Activated naive CD8-positive, alpha-beta T cell treated with anti-CD3 and anti-CD28 coated beads for 36 hours (primary cell): ENCODE measurements at regions not wholly inside any gene's neighbourhood (a gene's known extent, or its start where the extent isn't known, plus 50 kb on each side); places are given as distances from the start of the nearest gene placed in this dataset.

Source experiments
- DNase-seq: peaks from one replicate; pipeline ENCODE4 v3.0.0; 2021
- H3K27ac Mint-ChIP-seq: one replicate; pipeline ENCODE4 v1.8.0; 2022; ENCODE audit warnings: mild to moderate bottlenecking, moderate library complexity, mixed read lengths
- H3K27me3 Mint-ChIP-seq: one replicate; pipeline ENCODE4 v1.8.0; 2022; ENCODE audit warnings: mild to moderate bottlenecking, mixed read lengths
- H3K36me3 Mint-ChIP-seq: one replicate; pipeline ENCODE4 v1.8.0; 2021; ENCODE audit warnings: mild to moderate bottlenecking, mixed read lengths
- H3K4me1 Mint-ChIP-seq: one replicate; pipeline ENCODE4 v1.8.0; 2021; ENCODE audit warnings: mixed read lengths
- H3K4me3 Mint-ChIP-seq: one replicate; pipeline ENCODE4 v1.8.0; 2022; ENCODE audit warnings: mild to moderate bottlenecking, moderate library complexity, mixed read lengths
- H3K9me3 Mint-ChIP-seq: one replicate; pipeline ENCODE4 v1.8.0; 2022; ENCODE audit warnings: mixed read lengths

DNA sequence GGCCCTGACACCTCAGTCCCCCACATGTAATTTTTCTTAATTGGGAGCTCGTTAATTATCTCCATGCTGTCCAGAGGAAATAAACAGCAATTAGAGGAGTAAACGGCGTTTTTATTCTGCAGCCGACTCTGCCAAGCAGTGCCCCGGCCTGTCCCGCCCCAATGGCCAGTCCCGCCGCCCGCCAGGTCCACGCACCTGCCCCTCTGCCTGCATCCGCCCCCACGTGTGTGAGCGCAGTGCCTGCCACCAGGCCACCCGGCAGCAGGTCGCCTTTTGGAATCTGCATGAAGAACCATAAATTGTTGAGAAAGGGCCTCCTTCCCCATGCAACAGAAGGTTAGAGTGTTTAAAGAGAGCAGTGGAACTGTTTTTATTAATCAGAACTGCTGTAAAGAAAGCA lies 87.5 kb upstream of the LINGO1 start:
- Mint-ChIP-seq H3K27me3 (peaks cover 6% of the 10 kb centered on the region), H3K27ac (no peak overlapping the region), H3K4me3 (no peak overlapping the region), H3K9me3 (no peaks in the 10 kb centered on the region), H3K36me3 (no peaks in the 10 kb centered on the region), H3K4me1 (no peaks in the 10 kb centered on the region)
- no peak for DNase-seq

GRCh38 chr15:77719450-77719849 lies 86.7 kb upstream of the LINGO1 start:
- Mint-ChIP-seq H3K27me3 (peaks cover 8% of the 10 kb centered on the region), H3K4me3 (no peak overlapping the region), H3K4me1 (no peaks in the 10 kb centered on the region), H3K27ac (no peak overlapping the region), H3K36me3 (no peaks in the 10 kb centered on the region), H3K9me3 (no peaks in the 10 kb centered on the region)
- no peak for DNase-seq

- Mint-ChIP-seq H3K4me1 (no peaks in the 10 kb centered on the region), H3K36me3 (no peaks in the 10 kb centered on the region), H3K4me3 (no peak overlapping the region), H3K9me3 (no peaks in the 10 kb centered on the region), H3K27ac (no peak overlapping the region), H3K27me3 (peaks cover 14% of the 10 kb centered on the region)
- no peak for DNase-seq
These were observed 84.8 kb upstream of the LINGO1 start for GRCh38 chr15:77717333-77717990.

- H3K4me3 Mint-ChIP-seq, result no peak overlapping the region
- no peaks in the 10 kb centered on the region for H3K36me3 Mint-ChIP-seq
- no peaks in the 10 kb centered on the region for H3K9me3 Mint-ChIP-seq
- no peaks in the 10 kb centered on the region for H3K4me1 Mint-ChIP-seq
- no peak overlapping the region for H3K27ac Mint-ChIP-seq
- DNase-seq, result no peak
- peaks cover 14% of the 10 kb centered on the region for H3K27me3 Mint-ChIP-seq
These were observed 84.1 kb upstream of the LINGO1 start for GRCh38 chr15:77716632-77717332.

GRCh38 chr15:77715860-77716259 lies 83.1 kb upstream of the LINGO1 start:
- Mint-ChIP-seq H3K27me3 (peaks cover 14% of the 10 kb centered on the region), H3K4me3 (no peak overlapping the region), H3K27ac (no peak overlapping the region), H3K36me3 (no peaks in the 10 kb centered on the region), H3K9me3 (no peaks in the 10 kb centered on the region), H3K4me1 (no peaks in the 10 kb centered on the region)
- no peak for DNase-seq

- Mint-ChIP-seq H3K9me3 (no peaks in the 10 kb centered on the region), H3K27ac (no peak overlapping the region), H3K4me3 (no peak overlapping the region), H3K36me3 (no peaks in the 10 kb centered on the region), H3K27me3 (peaks cover 14% of the 10 kb centered on the region), H3K4me1 (no peaks in the 10 kb centered on the region)
- DNase-seq, result no peak
These were observed 82.3 kb upstream of the LINGO1 start for GRCh38 chr15:77715051-77715450.

- Mint-ChIP-seq H3K27me3 (peaks cover 14% of the 10 kb centered on the region), H3K27ac (no peak overlapping the region), H3K4me1 (no peaks in the 10 kb centered on the region), H3K4me3 (no peak overlapping the region), H3K36me3 (no peaks in the 10 kb centered on the region), H3K9me3 (no peaks in the 10 kb centered on the region)
- DNase-seq, result no peak
These were observed 81.8 kb upstream of the LINGO1 start for GRCh38 chr15:77714555-77714954.

DNA sequence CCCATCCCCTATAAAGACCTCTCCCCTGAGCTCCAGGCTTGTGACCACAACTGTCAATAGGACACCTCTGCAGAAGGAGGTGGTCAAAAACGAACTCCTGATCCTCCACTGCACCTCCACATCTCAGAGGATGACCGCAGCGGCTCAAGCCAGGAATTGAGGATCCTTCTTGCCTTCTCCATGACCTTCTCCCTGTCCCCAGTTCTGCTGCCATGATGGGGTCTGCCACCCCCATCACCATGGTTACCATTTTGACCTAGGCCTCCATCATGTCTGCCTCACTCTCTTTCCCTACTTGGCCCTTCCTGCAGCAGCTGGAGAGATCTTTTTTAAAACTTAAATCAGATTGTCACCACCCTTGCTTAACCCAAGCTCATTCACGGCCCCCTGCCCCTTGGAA lies 81.3 kb upstream of the LINGO1 start:
- H3K36me3 Mint-ChIP-seq, result no peaks in the 10 kb centered on the region
- DNase-seq, result no peak
- no peaks in the 10 kb centered on the region for H3K4me1 Mint-ChIP-seq
- H3K27ac Mint-ChIP-seq, result no peak overlapping the region
- peaks cover 14% of the 10 kb centered on the region for H3K27me3 Mint-ChIP-seq
- H3K4me3 Mint-ChIP-seq, result no peak overlapping the region
- H3K9me3 Mint-ChIP-seq, result no peaks in the 10 kb centered on the region

DNA sequence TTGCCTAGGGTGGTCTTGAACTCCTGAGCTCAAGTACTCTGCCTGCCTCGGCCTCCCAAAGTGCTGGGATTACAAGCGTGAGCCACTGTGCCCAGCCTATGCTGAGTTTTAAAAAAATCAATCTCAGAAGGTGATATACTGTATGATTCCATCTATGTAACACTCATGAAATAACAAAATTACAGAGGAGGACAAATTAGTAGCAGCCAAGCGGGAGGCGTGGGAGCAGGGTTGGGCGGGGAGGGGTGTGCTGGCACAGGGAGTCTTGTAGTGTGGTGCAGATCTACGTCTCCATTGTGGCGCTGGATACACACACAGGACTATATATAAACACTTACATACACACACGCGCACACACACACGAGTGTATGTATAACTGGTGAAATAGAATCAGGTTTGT lies 80.6 kb upstream of the LINGO1 start:
- peaks cover 14% of the 10 kb centered on the region for H3K27me3 Mint-ChIP-seq
- no peaks in the 10 kb centered on the region for H3K36me3 Mint-ChIP-seq
- H3K27ac Mint-ChIP-seq, result no peak overlapping the region
- DNase-seq, result no peak
- no peak overlapping the region for H3K4me3 Mint-ChIP-seq
- H3K4me1 Mint-ChIP-seq, result no peaks in the 10 kb centered on the region
- H3K9me3 Mint-ChIP-seq, result no peaks in the 10 kb centered on the region

- Mint-ChIP-seq H3K27ac (no peak overlapping the region), H3K9me3 (no peaks in the 10 kb centered on the region), H3K36me3 (no peaks in the 10 kb centered on the region), H3K27me3 (peaks cover 14% of the 10 kb centered on the region), H3K4me3 (no peak overlapping the region), H3K4me1 (no peaks in the 10 kb centered on the region)
- no peak for DNase-seq
These were observed 79.7 kb upstream of the LINGO1 start for GRCh38 chr15:77712438-77712837.

DNA sequence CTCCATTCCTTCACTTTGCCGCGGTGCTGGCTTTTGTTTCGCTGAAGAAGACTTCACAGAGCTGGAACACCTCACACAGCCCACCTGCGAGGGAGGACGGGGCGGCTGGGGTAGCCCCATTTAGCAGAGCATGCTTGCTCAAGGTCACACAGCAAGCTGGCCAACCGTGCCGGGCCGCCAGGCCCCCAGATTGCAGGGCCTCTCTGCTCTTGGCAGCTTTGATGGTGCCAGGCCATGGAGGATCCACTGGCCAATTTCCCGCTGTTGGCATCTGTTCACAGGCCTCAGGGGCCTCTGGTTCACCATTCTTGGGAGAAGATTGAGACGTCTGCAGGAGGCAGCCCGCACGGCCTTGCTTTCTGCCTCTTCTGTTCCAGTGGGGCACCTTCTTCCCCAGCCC lies 77.9 kb upstream of the LINGO1 start:
- no peaks in the 10 kb centered on the region for H3K4me1 Mint-ChIP-seq
- no peak for DNase-seq
- no peaks in the 10 kb centered on the region for H3K36me3 Mint-ChIP-seq
- H3K27me3 Mint-ChIP-seq, result peaks cover 11% of the 10 kb centered on the region
- H3K9me3 Mint-ChIP-seq, result no peaks in the 10 kb centered on the region
- H3K4me3 Mint-ChIP-seq, result no peak overlapping the region
- no peak overlapping the region for H3K27ac Mint-ChIP-seq

- no peak for DNase-seq
- no peaks in the 10 kb centered on the region for H3K36me3 Mint-ChIP-seq
- no peak overlapping the region for H3K4me3 Mint-ChIP-seq
- no peaks in the 10 kb centered on the region for H3K9me3 Mint-ChIP-seq
- no peak overlapping the region for H3K27ac Mint-ChIP-seq
- H3K4me1 Mint-ChIP-seq, result no peaks in the 10 kb centered on the region
- peaks cover 11% of the 10 kb centered on the region for H3K27me3 Mint-ChIP-seq
These were observed 77.5 kb upstream of the LINGO1 start for GRCh38 chr15:77710206-77710605.

DNA sequence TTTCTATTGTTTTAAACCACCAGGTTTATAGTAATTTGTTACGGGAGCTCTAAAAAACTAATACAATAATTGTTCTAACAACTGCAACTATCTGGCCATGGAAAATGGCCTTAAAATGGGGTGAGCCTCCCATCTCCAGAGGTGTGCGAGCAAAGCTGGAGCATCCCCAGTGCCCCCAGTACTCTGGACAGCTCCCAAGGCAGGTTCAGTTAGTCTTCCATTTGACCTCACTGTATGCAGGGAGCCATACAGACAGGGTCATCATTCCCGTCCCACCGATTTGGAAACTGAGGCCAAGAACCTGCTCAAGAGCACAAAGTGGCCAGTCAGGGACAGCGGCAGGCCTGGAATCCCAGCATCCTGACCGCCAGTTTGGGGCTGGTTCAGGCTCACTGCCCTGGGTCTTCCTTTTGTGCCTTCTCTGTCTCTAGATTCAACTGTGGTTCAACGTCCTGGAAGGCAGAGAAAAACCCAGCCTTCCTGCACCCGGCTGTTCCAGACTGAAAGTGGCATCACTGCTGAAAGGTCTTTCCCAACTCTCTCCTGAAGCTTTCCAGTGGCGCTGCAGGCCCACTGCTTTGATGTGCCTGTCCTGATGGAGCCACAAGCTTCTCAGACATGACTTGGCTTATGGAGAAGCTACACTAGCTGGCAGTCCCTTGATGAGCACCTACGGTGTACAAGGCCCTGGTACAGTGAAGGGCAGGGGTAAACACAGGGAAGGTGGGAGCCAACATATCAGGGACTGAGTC lies 76.6 kb upstream of the LINGO1 start:
- DNase-seq, result no peak
- H3K27ac Mint-ChIP-seq, result no peak overlapping the region
- peaks cover 8% of the 10 kb centered on the region for H3K27me3 Mint-ChIP-seq
- H3K36me3 Mint-ChIP-seq, result no peaks in the 10 kb centered on the region
- H3K9me3 Mint-ChIP-seq, result no peaks in the 10 kb centered on the region
- H3K4me1 Mint-ChIP-seq, result no peaks in the 10 kb centered on the region
- no peak overlapping the region for H3K4me3 Mint-ChIP-seq

- Mint-ChIP-seq H3K27me3 (peaks cover 3% of the 10 kb centered on the region), H3K4me1 (no peaks in the 10 kb centered on the region), H3K9me3 (no peaks in the 10 kb centered on the region), H3K36me3 (no peaks in the 10 kb centered on the region), H3K4me3 (no peak overlapping the region), H3K27ac (no peak overlapping the region)
- DNase-seq, result no peak
These were observed 74.0 kb upstream of the LINGO1 start for GRCh38 chr15:77706482-77707244.
